Mammary epithelial cell (primary cell): ENCODE measurements at regions not wholly inside any gene's neighbourhood (a gene's known extent, or its start where the extent isn't known, plus 50 kb on each side); places are given as distances from the start of the nearest gene placed in this dataset.

ENCODE experiments used
- CTCF ChIP-seq, 2 donors: IDR thresholded peaks in 1 of 2; conservative IDR thresholded peaks in 1 of 2; 2 replicates each; pipeline ENCODE4 v1.5.1; 2011 to 2012; ENCODE audit warnings: inconsistent platforms in 2 of 2, low read length in 2 of 2, mild to moderate bottlenecking in 2 of 2, control low read depth in 1 of 2, low read depth in 1 of 2; ENCODE audit not compliant: insufficient read depth in 1 of 2; ENCODE audit errors: extremely low read depth in 1 of 2
- EZH2 ChIP-seq: IDR thresholded peaks from 2 replicates; pipeline ENCODE4 v1.6.1; 2012; ENCODE audit warnings: low read length, inconsistent platforms, borderline replicate concordance

DNA sequence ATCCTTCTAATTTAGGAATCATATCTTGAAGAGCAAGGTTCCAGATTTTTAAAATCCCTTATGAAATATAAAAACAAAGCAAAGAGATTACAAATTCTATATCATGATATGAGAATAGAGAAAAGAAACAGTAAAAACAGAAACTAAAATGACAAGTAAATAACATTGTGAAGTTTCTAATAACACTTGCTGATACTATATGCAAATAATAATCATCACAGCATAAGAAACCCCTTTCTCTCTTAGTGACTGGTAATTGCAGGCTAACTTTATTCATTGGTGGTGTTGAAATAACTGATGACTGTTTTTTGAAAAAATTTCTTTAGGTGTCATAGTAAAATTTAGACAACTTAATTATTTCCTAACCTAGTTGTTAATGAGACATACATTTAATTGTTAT, 281.6 kb downstream of the PLA2G4A start:
- TF ChIP-seq CTCF (conservative IDR thresholded peaks at IDR 0.05 in 1 of 2, IDR thresholded peaks at IDR 0.05 in 1 of 2; ENCODE audit: extremely low read depth in 1 of 2, insufficient read depth in 1 of 2, low read depth in 1 of 2, low read length in 2 of 2) (no peak), EZH2 (no peak)
